ENCODE measurements at regions not wholly inside any gene's neighbourhood (a gene's known extent, or its start where the extent isn't known, plus 50 kb on each side); places are given as distances from the start of the nearest gene placed in this dataset.

- no peaks in the 10 kb centered on the region for H3K36me3 ChIP-seq (ENCODE audit: control insufficient read depth, insufficient read depth, low read length)
- no peaks in the 10 kb centered on the region for H3K9me3 ChIP-seq (ENCODE audit: control insufficient read depth, insufficient read depth, low read depth, low read length)
- H3K27ac ChIP-seq (ENCODE audit: insufficient read depth, low read length) = no peak overlapping the region
- H3K4me2 ChIP-seq (ENCODE audit: extremely low read depth, insufficient read depth, low read length) = no peak overlapping the region
- no peak for TF ChIP-seq EZH2 (IDR thresholded peaks at IDR 0.05; ENCODE audit: low read length, missing control alignments)
- TF ChIP-seq, protein P1, sequence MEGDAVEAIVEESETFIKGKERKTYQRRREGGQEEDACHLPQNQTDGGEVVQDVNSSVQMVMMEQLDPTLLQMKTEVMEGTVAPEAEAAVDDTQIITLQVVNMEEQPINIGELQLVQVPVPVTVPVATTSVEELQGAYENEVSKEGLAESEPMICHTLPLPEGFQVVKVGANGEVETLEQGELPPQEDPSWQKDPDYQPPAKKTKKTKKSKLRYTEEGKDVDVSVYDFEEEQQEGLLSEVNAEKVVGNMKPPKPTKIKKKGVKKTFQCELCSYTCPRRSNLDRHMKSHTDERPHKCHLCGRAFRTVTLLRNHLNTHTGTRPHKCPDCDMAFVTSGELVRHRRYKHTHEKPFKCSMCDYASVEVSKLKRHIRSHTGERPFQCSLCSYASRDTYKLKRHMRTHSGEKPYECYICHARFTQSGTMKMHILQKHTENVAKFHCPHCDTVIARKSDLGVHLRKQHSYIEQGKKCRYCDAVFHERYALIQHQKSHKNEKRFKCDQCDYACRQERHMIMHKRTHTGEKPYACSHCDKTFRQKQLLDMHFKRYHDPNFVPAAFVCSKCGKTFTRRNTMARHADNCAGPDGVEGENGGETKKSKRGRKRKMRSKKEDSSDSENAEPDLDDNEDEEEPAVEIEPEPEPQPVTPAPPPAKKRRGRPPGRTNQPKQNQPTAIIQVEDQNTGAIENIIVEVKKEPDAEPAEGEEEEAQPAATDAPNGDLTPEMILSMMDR (conservative IDR thresholded peaks at IDR 0.05 in 1 of 2, IDR thresholded peaks at IDR 0.05 in 1 of 2; ENCODE audit: low read depth in 1 of 2, low read length in 2 of 2) = no peak
- no peak overlapping the region for H3K4me3 ChIP-seq (replicated peaks in 1 of 4; ENCODE audit: control extremely low read depth in 1 of 4, insufficient read depth in 1 of 4, low read depth in 3 of 4, low read length in 4 of 4)
- no peaks in the 10 kb centered on the region for H4K20me1 ChIP-seq (ENCODE audit: control insufficient read depth, extremely low read depth, insufficient read depth, low read length)
- DNase-seq (ENCODE audit: low read depth in 2 of 2) = no peak
- no peak overlapping the region for H3K9ac ChIP-seq (ENCODE audit: insufficient read depth, low read length)
- no peaks in the 10 kb centered on the region for H3K4me1 ChIP-seq (ENCODE audit: control insufficient read depth, extremely low read depth, insufficient read depth, low read length)
- no peaks in the 10 kb centered on the region for H3K79me2 ChIP-seq (ENCODE audit: control insufficient read depth, insufficient read depth, low read length)
- no peaks in the 10 kb centered on the region for H3K27me3 ChIP-seq (ENCODE audit: control insufficient read depth, insufficient read depth, low read length)
- H2AFZ ChIP-seq (ENCODE audit: low read length) = no peak overlapping the region
These were observed 116.4 kb downstream of the OXSM start for GRCh38 chr3:25906132-25906906.

- no peak overlapping the region for H2AFZ ChIP-seq (ENCODE audit: low read length)
- H3K4me3 ChIP-seq (replicated peaks in 1 of 4; ENCODE audit: control extremely low read depth in 1 of 4, insufficient read depth in 1 of 4, low read depth in 3 of 4, low read length in 4 of 4) = no peak overlapping the region
- no peak for DNase-seq (ENCODE audit: low read depth in 2 of 2)
- no peaks in the 10 kb centered on the region for H3K4me1 ChIP-seq (ENCODE audit: control insufficient read depth, extremely low read depth, insufficient read depth, low read length)
- H3K27ac ChIP-seq (ENCODE audit: insufficient read depth, low read length) = no peak overlapping the region
- no peak for TF ChIP-seq EZH2 (IDR thresholded peaks at IDR 0.05; ENCODE audit: low read length, missing control alignments)
- TF ChIP-seq, protein P1 (conservative IDR thresholded peaks at IDR 0.05 in 1 of 2, IDR thresholded peaks at IDR 0.05 in 1 of 2; ENCODE audit: low read depth in 1 of 2, low read length in 2 of 2) = no peak
- H3K36me3 ChIP-seq (ENCODE audit: control insufficient read depth, insufficient read depth, low read length) = no peaks in the 10 kb centered on the region
- no peaks in the 10 kb centered on the region for H3K27me3 ChIP-seq (ENCODE audit: control insufficient read depth, insufficient read depth, low read length)
- no peaks in the 10 kb centered on the region for H4K20me1 ChIP-seq (ENCODE audit: control insufficient read depth, extremely low read depth, insufficient read depth, low read length)
- H3K9me3 ChIP-seq (ENCODE audit: control insufficient read depth, insufficient read depth, low read depth, low read length) = no peaks in the 10 kb centered on the region
- H3K79me2 ChIP-seq (ENCODE audit: control insufficient read depth, insufficient read depth, low read length) = no peaks in the 10 kb centered on the region
- no peak overlapping the region for H3K9ac ChIP-seq (ENCODE audit: insufficient read depth, low read length)
- no peak overlapping the region for H3K4me2 ChIP-seq (ENCODE audit: extremely low read depth, insufficient read depth, low read length)
These were observed 117.2 kb downstream of the OXSM start for GRCh38 chr3:25907081-25907480.

- DNase-seq (ENCODE audit: low read depth in 2 of 2) = no peak
- H3K27ac ChIP-seq (ENCODE audit: insufficient read depth, low read length) = no peak overlapping the region
- H3K9me3 ChIP-seq (ENCODE audit: control insufficient read depth, insufficient read depth, low read depth, low read length) = no peaks in the 10 kb centered on the region
- TF ChIP-seq, protein P1 (conservative IDR thresholded peaks at IDR 0.05 in 1 of 2, IDR thresholded peaks at IDR 0.05 in 1 of 2; ENCODE audit: low read depth in 1 of 2, low read length in 2 of 2) = no peak
- TF ChIP-seq EZH2 (IDR thresholded peaks at IDR 0.05; ENCODE audit: low read length, missing control alignments) = no peak
- no peak overlapping the region for H3K9ac ChIP-seq (ENCODE audit: insufficient read depth, low read length)
- H3K36me3 ChIP-seq (ENCODE audit: control insufficient read depth, insufficient read depth, low read length) = no peaks in the 10 kb centered on the region
- no peak overlapping the region for H3K4me3 ChIP-seq (replicated peaks in 1 of 4; ENCODE audit: control extremely low read depth in 1 of 4, insufficient read depth in 1 of 4, low read depth in 3 of 4, low read length in 4 of 4)
- H3K4me1 ChIP-seq (ENCODE audit: control insufficient read depth, extremely low read depth, insufficient read depth, low read length) = no peaks in the 10 kb centered on the region
- no peak overlapping the region for H2AFZ ChIP-seq (ENCODE audit: low read length)
- H4K20me1 ChIP-seq (ENCODE audit: control insufficient read depth, extremely low read depth, insufficient read depth, low read length) = no peaks in the 10 kb centered on the region
- H3K27me3 ChIP-seq (ENCODE audit: control insufficient read depth, insufficient read depth, low read length) = no peaks in the 10 kb centered on the region
- H3K4me2 ChIP-seq (ENCODE audit: extremely low read depth, insufficient read depth, low read length) = no peak overlapping the region
- H3K79me2 ChIP-seq (ENCODE audit: control insufficient read depth, insufficient read depth, low read length) = no peaks in the 10 kb centered on the region
These were observed 120.2 kb downstream of the OXSM start for GRCh38 chr3:25910105-25910504.
